GM18519 (cell line): ENCODE measurements at regions not wholly inside any gene's neighbourhood (a gene's known extent, or its start where the extent isn't known, plus 50 kb on each side); places are given as distances from the start of the nearest gene placed in this dataset.
"Not testable (repeated sequence)": the region's sequence is repeated elsewhere in the genome, so short reads cannot be mapped to it uniquely, and the experiment has no call there.

Experiments
- ATAC-seq: cut with Tn5 transposase; IDR thresholded peaks from one replicate; pipeline ENCODE4 v1.9.1; 2021; ENCODE audit warnings: mild to moderate bottlenecking, moderate library complexity; ENCODE audit not compliant: unreplicated experiment, low FRiP score

GRCh38 chr6:132062626-132063025 lies 111.5 kb upstream of the CCN2 start:
- no peak for ATAC-seq

GRCh38 chr6:132061381-132061780 lies 110.2 kb upstream of the CCN2 start:
- no peak for ATAC-seq

- no peak for ATAC-seq
Observed at GRCh38 chr6:132060591-132060990, 109.4 kb upstream of the CCN2 start.

- no peak for ATAC-seq
Observed at GRCh38 chr6:132058975-132059374, 107.8 kb upstream of the CCN2 start.

- no peak for ATAC-seq
Observed at GRCh38 chr6:132054525-132054924, 103.4 kb upstream of the CCN2 start.

GRCh38 chr6:132053511-132053910 lies 102.3 kb upstream of the CCN2 start:
- no peak for ATAC-seq

- no peak for ATAC-seq
Observed at GRCh38 chr6:132052096-132052495, 100.9 kb upstream of the CCN2 start.

- no peak for ATAC-seq
Observed at GRCh38 chr6:132045877-132046276, 94.7 kb upstream of the CCN2 start.

GRCh38 chr6:132043148-132043547 lies 92.0 kb upstream of the CCN2 start:
- ATAC-seq = no peak

- ATAC-seq = no peak
Observed at GRCh38 chr6:132041706-132042105, 90.5 kb upstream of the CCN2 start.

- no peak for ATAC-seq
Observed at GRCh38 chr6:132028029-132028428, 76.9 kb upstream of the CCN2 start.

GRCh38 chr6:132025468-132025867 lies 74.3 kb upstream of the CCN2 start:
- no peak for ATAC-seq

- ATAC-seq = no peak
Observed at GRCh38 chr6:132023490-132023889, 72.3 kb upstream of the CCN2 start.

GRCh38 chr6:132021552-132022375 lies 70.6 kb upstream of the CCN2 start:
- no peak for ATAC-seq

- not testable (repeated sequence) for ATAC-seq
Observed at GRCh38 chr6:132020918-132021317, 69.7 kb upstream of the CCN2 start.

GRCh38 chr6:132020138-132020581 lies 69.0 kb upstream of the CCN2 start:
- ATAC-seq = no peak

- no peak for ATAC-seq
Observed at GRCh38 chr6:132019586-132019985, 68.4 kb upstream of the CCN2 start.

- ATAC-seq = no peak
Observed at GRCh38 chr6:132017942-132018341, 66.8 kb upstream of the CCN2 start.

GRCh38 chr6:132016396-132016795 lies 65.2 kb upstream of the CCN2 start:
- ATAC-seq = no peak

GRCh38 chr6:132011582-132011981 lies 60.4 kb upstream of the CCN2 start:
- ATAC-seq = no peak

GRCh38 chr6:132009175-132009574 lies 58.0 kb upstream of the CCN2 start:
- ATAC-seq = no peak

- ATAC-seq = no peak
Observed at GRCh38 chr6:132007474-132008190, 56.5 kb upstream of the CCN2 start.
